ENCODE measurements at regions not wholly inside any gene's neighbourhood (a gene's known extent, or its start where the extent isn't known, plus 50 kb on each side); places are given as distances from the start of the nearest gene placed in this dataset.
"Not testable (repeated sequence)": the region's sequence is repeated elsewhere in the genome, so short reads cannot be mapped to it uniquely, and the experiment has no call there.

GRCh38 chr5:34230402-34230801, 187.4 kb upstream of the C1QTNF3 start:
- not testable (repeated sequence) for H3K27ac ChIP-seq (ENCODE audit: low read depth, low read length, poor library complexity, severe bottlenecking); H3K27me3 ChIP-seq (ENCODE audit: insufficient read depth, low read length); H3K4me2 ChIP-seq (ENCODE audit: low read length); H3F3A ChIP-seq (ENCODE audit: insufficient read depth, low read length); H3K79me2 ChIP-seq (ENCODE audit: insufficient read depth, low read length); H3K4me1 ChIP-seq (ENCODE audit: insufficient read depth, low read length, severe bottlenecking); H3K4me3 ChIP-seq (ENCODE audit: low read depth, low read length, poor library complexity, severe bottlenecking); H3K9me2 ChIP-seq (ENCODE audit: low read depth, low read length); H2AFZ ChIP-seq (ENCODE audit: low read length); H4K20me1 ChIP-seq (ENCODE audit: insufficient read depth, low read length); H3K9ac ChIP-seq (ENCODE audit: low read length); H3K9me3 ChIP-seq (ENCODE audit: low read length); H3K36me3 ChIP-seq (ENCODE audit: insufficient read depth, low read length)

GRCh38 chr5:34243802-34244201, 200.8 kb upstream of the C1QTNF3 start:
- not testable (repeated sequence) for H3K27me3 ChIP-seq (ENCODE audit: insufficient read depth, low read length); H3K36me3 ChIP-seq (ENCODE audit: insufficient read depth, low read length); H3F3A ChIP-seq (ENCODE audit: insufficient read depth, low read length); H3K79me2 ChIP-seq (ENCODE audit: insufficient read depth, low read length); H2AFZ ChIP-seq (ENCODE audit: low read length); H3K9me2 ChIP-seq (ENCODE audit: low read depth, low read length); H3K9me3 ChIP-seq (ENCODE audit: low read length); H4K20me1 ChIP-seq (ENCODE audit: insufficient read depth, low read length)
- H3K27ac ChIP-seq (ENCODE audit: low read depth, low read length, poor library complexity, severe bottlenecking) = peak overlapping the region; percentile 78
- H3K4me1 ChIP-seq (ENCODE audit: insufficient read depth, low read length, severe bottlenecking) = peaks cover 11% of the 10 kb centered on the region
- H3K4me2 ChIP-seq (ENCODE audit: low read length) = peak overlapping the region; percentile 58
- peak overlapping the region; percentile 54 for H3K9ac ChIP-seq (ENCODE audit: low read length)
- peak overlapping the region; percentile 58 for H3K4me3 ChIP-seq (ENCODE audit: low read depth, low read length, poor library complexity, severe bottlenecking)

- peak overlapping the region; percentile 58 for H3K4me2 ChIP-seq (ENCODE audit: low read length)
- H3K4me1 ChIP-seq (ENCODE audit: insufficient read depth, low read length, severe bottlenecking) = peaks cover 11% of the 10 kb centered on the region
- H3F3A ChIP-seq (ENCODE audit: insufficient read depth, low read length); H4K20me1 ChIP-seq (ENCODE audit: insufficient read depth, low read length); H2AFZ ChIP-seq (ENCODE audit: low read length); H3K36me3 ChIP-seq (ENCODE audit: insufficient read depth, low read length); H3K9me3 ChIP-seq (ENCODE audit: low read length); H3K9me2 ChIP-seq (ENCODE audit: low read depth, low read length); H3K79me2 ChIP-seq (ENCODE audit: insufficient read depth, low read length); H3K27me3 ChIP-seq (ENCODE audit: insufficient read depth, low read length): not testable (repeated sequence)
- peak overlapping the region; percentile 58 for H3K4me3 ChIP-seq (ENCODE audit: low read depth, low read length, poor library complexity, severe bottlenecking)
- peak overlapping the region; percentile 54 for H3K9ac ChIP-seq (ENCODE audit: low read length)
- peak overlapping the region; percentile 78 for H3K27ac ChIP-seq (ENCODE audit: low read depth, low read length, poor library complexity, severe bottlenecking)
Observed at GRCh38 chr5:34244281-34245031, 201.4 kb upstream of the C1QTNF3 start.

GRCh38 chr5:34245032-34245394, 202.0 kb upstream of the C1QTNF3 start:
- not testable (repeated sequence) for H3K36me3 ChIP-seq (ENCODE audit: insufficient read depth, low read length); H4K20me1 ChIP-seq (ENCODE audit: insufficient read depth, low read length); H3K79me2 ChIP-seq (ENCODE audit: insufficient read depth, low read length); H3K9me2 ChIP-seq (ENCODE audit: low read depth, low read length); H3K9ac ChIP-seq (ENCODE audit: low read length); H2AFZ ChIP-seq (ENCODE audit: low read length); H3K27me3 ChIP-seq (ENCODE audit: insufficient read depth, low read length); H3K27ac ChIP-seq (ENCODE audit: low read depth, low read length, poor library complexity, severe bottlenecking); H3F3A ChIP-seq (ENCODE audit: insufficient read depth, low read length); H3K4me2 ChIP-seq (ENCODE audit: low read length); H3K9me3 ChIP-seq (ENCODE audit: low read length)
- peak overlapping the region; percentile 46 for H3K4me3 ChIP-seq (ENCODE audit: low read depth, low read length, poor library complexity, severe bottlenecking)
- peaks cover 11% of the 10 kb centered on the region for H3K4me1 ChIP-seq (ENCODE audit: insufficient read depth, low read length, severe bottlenecking)

GRCh38 chr5:34245813-34246212, 202.8 kb upstream of the C1QTNF3 start:
- Histone ChIP-seq H3K9ac (ENCODE audit: low read length) (peak overlapping the region; percentile 47; the same call in 1 of the 2 replicates), H3K4me3 (ENCODE audit: low read depth, low read length, poor library complexity, severe bottlenecking) (peak overlapping the region; percentile 44), H3K4me2 (ENCODE audit: low read length) (peak overlapping the region; percentile 60)
- not testable (repeated sequence) for H3K27me3 ChIP-seq (ENCODE audit: insufficient read depth, low read length); H4K20me1 ChIP-seq (ENCODE audit: insufficient read depth, low read length); H2AFZ ChIP-seq (ENCODE audit: low read length); H3K9me2 ChIP-seq (ENCODE audit: low read depth, low read length); H3K9me3 ChIP-seq (ENCODE audit: low read length); H3K36me3 ChIP-seq (ENCODE audit: insufficient read depth, low read length); H3F3A ChIP-seq (ENCODE audit: insufficient read depth, low read length); H3K27ac ChIP-seq (ENCODE audit: low read depth, low read length, poor library complexity, severe bottlenecking); H3K79me2 ChIP-seq (ENCODE audit: insufficient read depth, low read length); H3K4me1 ChIP-seq (ENCODE audit: insufficient read depth, low read length, severe bottlenecking)

- not testable (repeated sequence) for H3K4me1 ChIP-seq (ENCODE audit: insufficient read depth, low read length, severe bottlenecking); H3K9me2 ChIP-seq (ENCODE audit: low read depth, low read length); H3K36me3 ChIP-seq (ENCODE audit: insufficient read depth, low read length); H3K79me2 ChIP-seq (ENCODE audit: insufficient read depth, low read length); H3K27ac ChIP-seq (ENCODE audit: low read depth, low read length, poor library complexity, severe bottlenecking); H3K4me3 ChIP-seq (ENCODE audit: low read depth, low read length, poor library complexity, severe bottlenecking); H3K9ac ChIP-seq (ENCODE audit: low read length); H3F3A ChIP-seq (ENCODE audit: insufficient read depth, low read length); H3K9me3 ChIP-seq (ENCODE audit: low read length); H3K27me3 ChIP-seq (ENCODE audit: insufficient read depth, low read length); H4K20me1 ChIP-seq (ENCODE audit: insufficient read depth, low read length); H3K4me2 ChIP-seq (ENCODE audit: low read length); H2AFZ ChIP-seq (ENCODE audit: low read length)
Observed at GRCh38 chr5:34258598-34258997, 215.6 kb upstream of the C1QTNF3 start.

GRCh38 chr5:34261020-34261419, 218.0 kb upstream of the C1QTNF3 start:
- H3F3A ChIP-seq (ENCODE audit: insufficient read depth, low read length); H3K4me3 ChIP-seq (ENCODE audit: low read depth, low read length, poor library complexity, severe bottlenecking); H4K20me1 ChIP-seq (ENCODE audit: insufficient read depth, low read length); H3K27me3 ChIP-seq (ENCODE audit: insufficient read depth, low read length); H3K4me2 ChIP-seq (ENCODE audit: low read length); H3K9me3 ChIP-seq (ENCODE audit: low read length); H3K4me1 ChIP-seq (ENCODE audit: insufficient read depth, low read length, severe bottlenecking); H2AFZ ChIP-seq (ENCODE audit: low read length); H3K9me2 ChIP-seq (ENCODE audit: low read depth, low read length); H3K27ac ChIP-seq (ENCODE audit: low read depth, low read length, poor library complexity, severe bottlenecking); H3K36me3 ChIP-seq (ENCODE audit: insufficient read depth, low read length); H3K9ac ChIP-seq (ENCODE audit: low read length); H3K79me2 ChIP-seq (ENCODE audit: insufficient read depth, low read length): not testable (repeated sequence)

- not testable (repeated sequence) for H3K27me3 ChIP-seq (ENCODE audit: insufficient read depth, low read length); H3K9me3 ChIP-seq (ENCODE audit: low read length); H3K36me3 ChIP-seq (ENCODE audit: insufficient read depth, low read length); H3K9ac ChIP-seq (ENCODE audit: low read length); H2AFZ ChIP-seq (ENCODE audit: low read length); H3F3A ChIP-seq (ENCODE audit: insufficient read depth, low read length); H4K20me1 ChIP-seq (ENCODE audit: insufficient read depth, low read length); H3K9me2 ChIP-seq (ENCODE audit: low read depth, low read length); H3K79me2 ChIP-seq (ENCODE audit: insufficient read depth, low read length); H3K4me2 ChIP-seq (ENCODE audit: low read length); H3K4me3 ChIP-seq (ENCODE audit: low read depth, low read length, poor library complexity, severe bottlenecking); H3K27ac ChIP-seq (ENCODE audit: low read depth, low read length, poor library complexity, severe bottlenecking); H3K4me1 ChIP-seq (ENCODE audit: insufficient read depth, low read length, severe bottlenecking)
Observed at GRCh38 chr5:34266151-34266550, 223.1 kb upstream of the C1QTNF3 start.

All from OCI-LY1 (cell line).